ENCODE measurements at regions not wholly inside any gene's neighbourhood (a gene's known extent, or its start where the extent isn't known, plus 50 kb on each side); places are given as distances from the start of the nearest gene placed in this dataset.
"Not testable (repeated sequence)": the region's sequence is repeated elsewhere in the genome, so short reads cannot be mapped to it uniquely, and the experiment has no call there.

DNA sequence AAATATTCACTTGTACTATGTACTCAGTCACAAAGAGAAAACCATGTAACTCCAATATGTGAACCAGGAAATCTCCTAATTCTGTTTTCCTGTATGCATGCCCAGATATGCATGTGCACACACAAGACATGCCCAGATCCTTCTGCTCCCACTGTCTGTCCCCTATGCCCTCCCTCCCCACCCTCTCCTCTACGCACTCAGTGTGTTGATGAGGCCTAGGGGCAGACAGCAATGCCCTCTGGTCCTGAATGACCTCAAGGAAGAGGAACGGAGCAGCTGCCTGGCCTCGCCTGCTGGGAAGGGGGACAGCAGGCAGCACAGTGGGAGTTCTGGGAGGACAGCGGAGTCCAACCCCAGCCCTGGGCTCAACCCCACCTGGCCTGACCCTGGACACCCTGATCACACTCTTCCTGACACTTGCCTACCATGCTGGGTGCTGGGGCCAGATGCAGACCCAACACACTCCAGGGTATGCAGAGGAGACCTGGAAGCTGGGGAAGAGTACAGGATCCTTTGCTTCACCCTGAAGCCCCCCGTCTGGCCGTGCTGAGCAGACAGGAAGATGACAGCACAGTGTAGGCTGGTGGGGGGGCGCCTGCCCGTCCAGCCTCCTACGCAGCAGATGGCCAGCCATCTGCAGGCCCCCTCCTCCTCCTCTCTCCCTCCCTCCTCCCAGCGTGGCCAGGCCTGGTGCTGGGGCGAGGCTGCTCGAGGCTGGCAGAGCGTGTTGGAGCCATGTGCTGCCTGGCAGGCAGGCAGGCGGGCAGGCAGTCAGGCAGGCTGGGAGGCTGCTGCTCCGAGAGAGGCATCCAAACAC, 106.6 kb upstream of the NCOR2 start:
- no TSS peak for BruUV-seq (replicated peaks)
- Histone ChIP-seq H3K9me3 (ENCODE audit: control insufficient read depth, insufficient read depth, low read depth, low read length) (no peaks in the 10 kb centered on the region), H3K4me3 (ENCODE audit: low read depth in 2 of 2, low read length in 2 of 2) (no peak overlapping the region), H3K4me1 (ENCODE audit: control insufficient read depth, insufficient read depth, low read length) (peaks cover 24% of the 10 kb centered on the region), H3K27me3 (ENCODE audit: control insufficient read depth, insufficient read depth, low read length) (no peaks in the 10 kb centered on the region), H3K36me3 (ENCODE audit: control insufficient read depth, insufficient read depth, low read length) (no peaks in the 10 kb centered on the region), H3K27ac (ENCODE audit: low read length) (peak overlapping the region; percentile 10; the same call in 1 of the 2 replicates)
- CTCF ChIA-PET: no interaction called here
- POLR2A ChIA-PET: no interaction called here
- in situ Hi-C loops (cut with HindIII; ENCODE audit: low pct_unique_long_range_greater_than_20kb, low sequenced_read_pairs) (no loop called here), intact Hi-C loops (cut with micrococcal nuclease; ENCODE audit: unreplicated experiment) (no loop called here)
- TF ChIP-seq TCF7L2 (IDR thresholded peaks at IDR 0.05; ENCODE audit: low read depth, low read length) (no peak), SIN3A (IDR thresholded peaks at IDR 0.05; ENCODE audit: borderline replicate concordance, insufficient read depth, low read depth, low read length) (no peak), POLR2AphosphoS5 (IDR thresholded peaks at IDR 0.05; ENCODE audit: low read depth, low read length) (no peak)
- TF ChIP-seq, protein P1, sequence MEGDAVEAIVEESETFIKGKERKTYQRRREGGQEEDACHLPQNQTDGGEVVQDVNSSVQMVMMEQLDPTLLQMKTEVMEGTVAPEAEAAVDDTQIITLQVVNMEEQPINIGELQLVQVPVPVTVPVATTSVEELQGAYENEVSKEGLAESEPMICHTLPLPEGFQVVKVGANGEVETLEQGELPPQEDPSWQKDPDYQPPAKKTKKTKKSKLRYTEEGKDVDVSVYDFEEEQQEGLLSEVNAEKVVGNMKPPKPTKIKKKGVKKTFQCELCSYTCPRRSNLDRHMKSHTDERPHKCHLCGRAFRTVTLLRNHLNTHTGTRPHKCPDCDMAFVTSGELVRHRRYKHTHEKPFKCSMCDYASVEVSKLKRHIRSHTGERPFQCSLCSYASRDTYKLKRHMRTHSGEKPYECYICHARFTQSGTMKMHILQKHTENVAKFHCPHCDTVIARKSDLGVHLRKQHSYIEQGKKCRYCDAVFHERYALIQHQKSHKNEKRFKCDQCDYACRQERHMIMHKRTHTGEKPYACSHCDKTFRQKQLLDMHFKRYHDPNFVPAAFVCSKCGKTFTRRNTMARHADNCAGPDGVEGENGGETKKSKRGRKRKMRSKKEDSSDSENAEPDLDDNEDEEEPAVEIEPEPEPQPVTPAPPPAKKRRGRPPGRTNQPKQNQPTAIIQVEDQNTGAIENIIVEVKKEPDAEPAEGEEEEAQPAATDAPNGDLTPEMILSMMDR (IDR thresholded peaks at IDR 0.05): no peak
- TF ChIP-seq, protein P2, sequence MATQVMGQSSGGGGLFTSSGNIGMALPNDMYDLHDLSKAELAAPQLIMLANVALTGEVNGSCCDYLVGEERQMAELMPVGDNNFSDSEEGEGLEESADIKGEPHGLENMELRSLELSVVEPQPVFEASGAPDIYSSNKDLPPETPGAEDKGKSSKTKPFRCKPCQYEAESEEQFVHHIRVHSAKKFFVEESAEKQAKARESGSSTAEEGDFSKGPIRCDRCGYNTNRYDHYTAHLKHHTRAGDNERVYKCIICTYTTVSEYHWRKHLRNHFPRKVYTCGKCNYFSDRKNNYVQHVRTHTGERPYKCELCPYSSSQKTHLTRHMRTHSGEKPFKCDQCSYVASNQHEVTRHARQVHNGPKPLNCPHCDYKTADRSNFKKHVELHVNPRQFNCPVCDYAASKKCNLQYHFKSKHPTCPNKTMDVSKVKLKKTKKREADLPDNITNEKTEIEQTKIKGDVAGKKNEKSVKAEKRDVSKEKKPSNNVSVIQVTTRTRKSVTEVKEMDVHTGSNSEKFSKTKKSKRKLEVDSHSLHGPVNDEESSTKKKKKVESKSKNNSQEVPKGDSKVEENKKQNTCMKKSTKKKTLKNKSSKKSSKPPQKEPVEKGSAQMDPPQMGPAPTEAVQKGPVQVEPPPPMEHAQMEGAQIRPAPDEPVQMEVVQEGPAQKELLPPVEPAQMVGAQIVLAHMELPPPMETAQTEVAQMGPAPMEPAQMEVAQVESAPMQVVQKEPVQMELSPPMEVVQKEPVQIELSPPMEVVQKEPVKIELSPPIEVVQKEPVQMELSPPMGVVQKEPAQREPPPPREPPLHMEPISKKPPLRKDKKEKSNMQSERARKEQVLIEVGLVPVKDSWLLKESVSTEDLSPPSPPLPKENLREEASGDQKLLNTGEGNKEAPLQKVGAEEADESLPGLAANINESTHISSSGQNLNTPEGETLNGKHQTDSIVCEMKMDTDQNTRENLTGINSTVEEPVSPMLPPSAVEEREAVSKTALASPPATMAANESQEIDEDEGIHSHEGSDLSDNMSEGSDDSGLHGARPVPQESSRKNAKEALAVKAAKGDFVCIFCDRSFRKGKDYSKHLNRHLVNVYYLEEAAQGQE (IDR thresholded peaks at IDR 0.05; ENCODE audit: insufficient read depth in 1 of 2, low read depth in 2 of 2, low read length in 1 of 2): no peak
- DNase-seq (ENCODE audit: low read depth, low spot score) (no peak), ATAC-seq (no peak)

- H3K27me3 ChIP-seq (ENCODE audit: control insufficient read depth, insufficient read depth, low read length); BruUV-seq (replicated peaks); H3K4me1 ChIP-seq (ENCODE audit: control insufficient read depth, insufficient read depth, low read length); H3K36me3 ChIP-seq (ENCODE audit: control insufficient read depth, insufficient read depth, low read length); intact Hi-C loops (cut with micrococcal nuclease; ENCODE audit: unreplicated experiment); ATAC-seq; H3K4me3 ChIP-seq (ENCODE audit: low read depth in 2 of 2, low read length in 2 of 2); H3K9me3 ChIP-seq (ENCODE audit: control insufficient read depth, insufficient read depth, low read depth, low read length); DNase-seq (ENCODE audit: low read depth, low spot score); in situ Hi-C loops (cut with HindIII; ENCODE audit: low pct_unique_long_range_greater_than_20kb, low sequenced_read_pairs); H3K27ac ChIP-seq (ENCODE audit: low read length): not testable (repeated sequence)
- POLR2A ChIA-PET: interaction anchor here (0.6 kb wide), 1 partner anchor 23 kb away, joined by 3 read pairs; no protein-coding TSS in a partner anchor
- CTCF ChIA-PET: interaction anchor here (0.7 kb wide), 1 partner anchor 82 kb away, joined by 4 read pairs; no protein-coding TSS in a partner anchor
These were observed 101.9 kb upstream of the NCOR2 start for GRCh38 chr12:124669271-124669721.

DNA sequence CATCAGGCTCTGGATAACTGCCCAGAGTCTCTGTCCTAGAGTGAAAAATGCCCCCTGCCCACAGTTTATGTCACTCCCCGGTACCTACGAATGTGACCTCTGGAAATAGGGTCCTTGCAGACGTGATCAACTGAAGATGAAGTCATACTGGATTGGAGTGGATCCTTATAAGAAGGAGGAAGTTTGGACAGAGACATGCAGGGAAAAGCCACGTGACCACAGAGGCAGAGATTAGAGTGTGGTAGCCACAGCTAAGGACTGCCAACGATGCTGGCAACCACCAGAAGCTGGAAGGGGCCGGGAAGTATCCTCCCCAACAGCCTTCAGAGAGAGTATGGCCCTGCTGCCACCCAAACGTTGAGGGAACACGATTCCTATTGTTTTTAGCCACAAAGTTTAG, 101.2 kb upstream of the NCOR2 start:
- Histone ChIP-seq H3K36me3 (ENCODE audit: control insufficient read depth, insufficient read depth, low read length) (no peaks in the 10 kb centered on the region), H3K4me3 (ENCODE audit: low read depth in 2 of 2, low read length in 2 of 2) (no peak overlapping the region), H3K9me3 (ENCODE audit: control insufficient read depth, insufficient read depth, low read depth, low read length) (peaks cover 5% of the 10 kb centered on the region; the same call in 1 of the 2 replicates), H3K27me3 (ENCODE audit: control insufficient read depth, insufficient read depth, low read length) (no peaks in the 10 kb centered on the region), H3K4me1 (ENCODE audit: control insufficient read depth, insufficient read depth, low read length) (no peaks in the 10 kb centered on the region), H3K27ac (ENCODE audit: low read length) (peak overlapping the region; percentile 36; the same call in 1 of the 2 replicates)
- intact Hi-C loops (cut with micrococcal nuclease; ENCODE audit: unreplicated experiment) (no loop called here), in situ Hi-C loops (cut with HindIII; ENCODE audit: low pct_unique_long_range_greater_than_20kb, low sequenced_read_pairs) (no loop called here)
- POLR2A ChIA-PET: no interaction called here
- TF ChIP-seq, protein P2 (IDR thresholded peaks at IDR 0.05; ENCODE audit: insufficient read depth in 1 of 2, low read depth in 2 of 2, low read length in 1 of 2): no peak
- TF ChIP-seq SIN3A (IDR thresholded peaks at IDR 0.05; ENCODE audit: borderline replicate concordance, insufficient read depth, low read depth, low read length) (no peak), POLR2AphosphoS5 (IDR thresholded peaks at IDR 0.05; ENCODE audit: low read depth, low read length) (no peak), TCF7L2 (IDR thresholded peaks at IDR 0.05; ENCODE audit: low read depth, low read length) (no peak)
- TF ChIP-seq, protein P1 (IDR thresholded peaks at IDR 0.05): no peak
- no TSS peak for BruUV-seq (replicated peaks)
- CTCF ChIA-PET: no interaction called here
- DNase-seq (ENCODE audit: low read depth, low spot score) (no peak), ATAC-seq (no peak)

Measured in Panc1 (cell line).